ENCODE measurements at regions not wholly inside any gene's neighbourhood (a gene's known extent, or its start where the extent isn't known, plus 50 kb on each side); places are given as distances from the start of the nearest gene placed in this dataset.

DNA sequence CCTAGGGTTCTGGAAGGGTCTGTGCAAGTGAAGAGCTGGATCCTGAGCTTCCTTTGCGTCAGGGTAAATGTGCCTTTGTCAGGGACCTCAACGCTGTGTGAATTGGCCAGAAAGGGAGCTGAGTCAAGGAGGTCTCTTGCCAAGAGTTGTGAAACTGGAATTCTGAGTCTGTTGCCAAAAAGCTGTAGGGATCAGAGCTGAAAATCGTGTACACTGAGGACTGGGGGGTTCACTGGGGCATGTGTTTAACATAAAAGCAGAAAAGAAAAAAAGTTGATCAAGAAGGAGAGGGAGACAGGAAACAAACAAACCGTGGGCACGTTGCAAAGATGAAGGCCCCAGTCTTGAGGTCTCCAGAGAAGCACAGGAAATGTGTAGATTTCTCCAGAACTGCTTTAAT, 1081.5 kb downstream of the VRK1 start:
- Histone ChIP-seq H4K91ac (ENCODE audit: insufficient read depth, low read depth, low read length) (no peak overlapping the region), H3K36me3 (ENCODE audit: control insufficient read depth, insufficient read depth, low read length) (no peaks in the 10 kb centered on the region), H3K27me3 (ENCODE audit: control insufficient read depth, insufficient read depth, low read length) (no peaks in the 10 kb centered on the region), H3K9ac (ENCODE audit: low read depth, low read length) (no peak overlapping the region), H3K9me3 (ENCODE audit: control insufficient read depth, insufficient read depth, low read length) (peaks cover 26% of the 10 kb centered on the region), H3K18ac (ENCODE audit: low read depth, low read length) (no peak overlapping the region), H4K5ac (ENCODE audit: low read depth, low read length) (no peak overlapping the region), H3K14ac (replicated peaks; ENCODE audit: low read depth, low read length) (no peak overlapping the region), H3K4ac (ENCODE audit: low read depth, low read length) (no peak overlapping the region), H3K27ac (ENCODE audit: insufficient read depth, low read length) (no peak overlapping the region), H3K4me1 (ENCODE audit: control insufficient read depth, insufficient read depth, low read length) (no peaks in the 10 kb centered on the region), H2BK5ac (ENCODE audit: low read depth, low read length, poor library complexity, severe bottlenecking) (no peak overlapping the region), H4K20me1 (ENCODE audit: insufficient read depth, low read length) (no peaks in the 10 kb centered on the region), H4K8ac (ENCODE audit: low read depth in 2 of 2, low read length in 2 of 2) (no peak overlapping the region), H2AK9ac (replicated peaks; ENCODE audit: low read depth, low read length, poor library complexity) (no peak overlapping the region), H2AFZ (replicated peaks; ENCODE audit: low read length, poor library complexity) (no peak overlapping the region), H2BK120ac (ENCODE audit: low read depth, low read length) (no peak overlapping the region), H2AK5ac (ENCODE audit: low read depth, low read length) (no peak overlapping the region), H2BK20ac (ENCODE audit: low read depth, low read length) (no peak overlapping the region), H3K23ac (ENCODE audit: low read depth, low read length) (no peak overlapping the region), H3K79me1 (ENCODE audit: low read depth in 1 of 2, low read length in 2 of 2) (no peaks in the 10 kb centered on the region), H3K4me2 (ENCODE audit: low read depth, low read length) (no peak overlapping the region), H3K4me3 (ENCODE audit: insufficient read depth, low read depth, low read length) (no peak overlapping the region), H3K56ac (ENCODE audit: extremely low read depth, insufficient read depth, low read length) (no peak overlapping the region), H2BK15ac (ENCODE audit: low read depth, low read length) (no peak overlapping the region), H3K9me1 (ENCODE audit: insufficient read depth, low read length) (no peaks in the 10 kb centered on the region)
- POLR2A ChIA-PET (ENCODE audit: unreplicated experiment), result no interaction called here
- no TSS peak for BruUV-seq (replicated peaks)
- intact Hi-C loops (cut with micrococcal nuclease) (no loop called here), dilution Hi-C loops (cut with HindIII; ENCODE audit: low sequenced_read_pairs, unreplicated experiment) (no loop called here), in situ Hi-C loops (cut with MboI; ENCODE audit: low sequenced_read_pairs) (no loop called here)
- whole genome bisulfite sequencing, 2 experiments (ENCODE audit: extremely low coverage in 2 of 2, insufficient read length in 1 of 2), result 0% methylated on average over 2 of the region's 5 CpGs; no CpG with 5 or more reads in 1 of the 2 experiments
- ATAC-seq (ENCODE audit: low read depth) (no peak), DNase-seq (no peak)
- TF ChIP-seq MXI1 (IDR thresholded peaks at IDR 0.05; ENCODE audit: borderline replicate concordance, low read depth, low read length) (no peak), CEBPB (IDR thresholded peaks at IDR 0.05; ENCODE audit: low read depth, low read length) (no peak), FOS (IDR thresholded peaks at IDR 0.05; ENCODE audit: low read depth, low read length) (no peak), RAD21 (IDR thresholded peaks at IDR 0.05; ENCODE audit: low read length) (no peak), RFX5 (IDR thresholded peaks at IDR 0.05; ENCODE audit: low read depth, low read length) (no peak), CHD1 (IDR thresholded peaks at IDR 0.05; ENCODE audit: low read depth, low read length) (no peak), MAZ (IDR thresholded peaks at IDR 0.05; ENCODE audit: borderline replicate concordance, low read depth, low read length) (no peak), RCOR1 (IDR thresholded peaks at IDR 0.05; ENCODE audit: insufficient replicate concordance, low read length) (no peak), BHLHE40 (IDR thresholded peaks at IDR 0.05; ENCODE audit: low read depth, low read length) (no peak), MAFK (IDR thresholded peaks at IDR 0.05; ENCODE audit: low read depth, low read length) (no peak), SMC3 (IDR thresholded peaks at IDR 0.05; ENCODE audit: low read depth, low read length) (no peak), POLR2A (IDR thresholded peaks at IDR 0.05; ENCODE audit: low read depth, low read length) (no peak), NFE2L2 (IDR thresholded peaks at IDR 0.05; ENCODE audit: low read depth, low read length) (no peak)
- TF ChIP-seq, protein P1, sequence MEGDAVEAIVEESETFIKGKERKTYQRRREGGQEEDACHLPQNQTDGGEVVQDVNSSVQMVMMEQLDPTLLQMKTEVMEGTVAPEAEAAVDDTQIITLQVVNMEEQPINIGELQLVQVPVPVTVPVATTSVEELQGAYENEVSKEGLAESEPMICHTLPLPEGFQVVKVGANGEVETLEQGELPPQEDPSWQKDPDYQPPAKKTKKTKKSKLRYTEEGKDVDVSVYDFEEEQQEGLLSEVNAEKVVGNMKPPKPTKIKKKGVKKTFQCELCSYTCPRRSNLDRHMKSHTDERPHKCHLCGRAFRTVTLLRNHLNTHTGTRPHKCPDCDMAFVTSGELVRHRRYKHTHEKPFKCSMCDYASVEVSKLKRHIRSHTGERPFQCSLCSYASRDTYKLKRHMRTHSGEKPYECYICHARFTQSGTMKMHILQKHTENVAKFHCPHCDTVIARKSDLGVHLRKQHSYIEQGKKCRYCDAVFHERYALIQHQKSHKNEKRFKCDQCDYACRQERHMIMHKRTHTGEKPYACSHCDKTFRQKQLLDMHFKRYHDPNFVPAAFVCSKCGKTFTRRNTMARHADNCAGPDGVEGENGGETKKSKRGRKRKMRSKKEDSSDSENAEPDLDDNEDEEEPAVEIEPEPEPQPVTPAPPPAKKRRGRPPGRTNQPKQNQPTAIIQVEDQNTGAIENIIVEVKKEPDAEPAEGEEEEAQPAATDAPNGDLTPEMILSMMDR (conservative IDR thresholded peaks at IDR 0.05; ENCODE audit: low read depth, low read length), result no peak
- TF ChIP-seq, protein P2, sequence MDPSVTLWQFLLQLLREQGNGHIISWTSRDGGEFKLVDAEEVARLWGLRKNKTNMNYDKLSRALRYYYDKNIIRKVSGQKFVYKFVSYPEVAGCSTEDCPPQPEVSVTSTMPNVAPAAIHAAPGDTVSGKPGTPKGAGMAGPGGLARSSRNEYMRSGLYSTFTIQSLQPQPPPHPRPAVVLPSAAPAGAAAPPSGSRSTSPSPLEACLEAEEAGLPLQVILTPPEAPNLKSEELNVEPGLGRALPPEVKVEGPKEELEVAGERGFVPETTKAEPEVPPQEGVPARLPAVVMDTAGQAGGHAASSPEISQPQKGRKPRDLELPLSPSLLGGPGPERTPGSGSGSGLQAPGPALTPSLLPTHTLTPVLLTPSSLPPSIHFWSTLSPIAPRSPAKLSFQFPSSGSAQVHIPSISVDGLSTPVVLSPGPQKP (IDR thresholded peaks at IDR 0.05; ENCODE audit: borderline replicate concordance, low read depth, low read length), result no peak
- TF ChIP-seq, protein P3, sequence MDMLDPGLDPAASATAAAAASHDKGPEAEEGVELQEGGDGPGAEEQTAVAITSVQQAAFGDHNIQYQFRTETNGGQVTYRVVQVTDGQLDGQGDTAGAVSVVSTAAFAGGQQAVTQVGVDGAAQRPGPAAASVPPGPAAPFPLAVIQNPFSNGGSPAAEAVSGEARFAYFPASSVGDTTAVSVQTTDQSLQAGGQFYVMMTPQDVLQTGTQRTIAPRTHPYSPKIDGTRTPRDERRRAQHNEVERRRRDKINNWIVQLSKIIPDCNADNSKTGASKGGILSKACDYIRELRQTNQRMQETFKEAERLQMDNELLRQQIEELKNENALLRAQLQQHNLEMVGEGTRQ (IDR thresholded peaks at IDR 0.05; ENCODE audit: low read depth, low read length), result no peak
- CTCF ChIA-PET, result no interaction called here

All from IMR-90 (cell line).